Fibroblast of lung (primary cell): ENCODE measurements at regions not wholly inside any gene's neighbourhood (a gene's known extent, or its start where the extent isn't known, plus 50 kb on each side); places are given as distances from the start of the nearest gene placed in this dataset.

Experiments used
- DNase-seq, 2 donors: peaks; one replicate each; pipeline versions ENCODE4 v3.0.0 to v3.0.0-alpha.2; 2010; ENCODE audit warnings: low read depth in 2 of 2
- H2AFZ ChIP-seq: 2 replicates; pipeline ENCODE4 v1.5.1; 2012; ENCODE audit warnings: low read length, control low read depth, inconsistent platforms
- H3K27ac ChIP-seq: 2 replicates; pipeline ENCODE4 v1.5.1; 2011; ENCODE audit warnings: low read length, control low read depth; ENCODE audit not compliant: insufficient read depth
- H3K27me3 ChIP-seq: 2 replicates; pipeline ENCODE4 v1.5.1; 2011; ENCODE audit warnings: mild to moderate bottlenecking, low read length; ENCODE audit not compliant: control insufficient read depth, insufficient read depth
- H3K36me3 ChIP-seq: 2 replicates; pipeline ENCODE4 v1.5.1; 2011; ENCODE audit warnings: low read length; ENCODE audit not compliant: control insufficient read depth, insufficient read depth
- H3K4me1 ChIP-seq: 2 replicates; pipeline ENCODE4 v1.5.1; 2011; ENCODE audit warnings: low read length; ENCODE audit not compliant: control insufficient read depth, insufficient read depth; ENCODE audit errors: extremely low read depth
- H3K4me2 ChIP-seq: 2 replicates; pipeline ENCODE4 v1.5.1; 2011; ENCODE audit warnings: low read length, control low read depth; ENCODE audit not compliant: insufficient read depth; ENCODE audit errors: extremely low read depth
- H3K4me3 ChIP-seq, 4 experiments: fragments of 200-600 bp in 1 of 4; sonication (generic) in 1 of 4; replicated peaks in 1 of 4; 2 replicates each; pipeline ENCODE4 v1.5.1; 2011 to 2016; ENCODE audit warnings: low read length in 4 of 4, low read depth in 3 of 4, mild to moderate bottlenecking in 3 of 4, control low read depth in 2 of 4, inconsistent platforms in 1 of 4, mixed read lengths in 1 of 4; ENCODE audit not compliant: insufficient read depth in 1 of 4; ENCODE audit errors: control extremely low read depth in 1 of 4
- H3K79me2 ChIP-seq: 2 replicates; pipeline ENCODE4 v1.5.1; 2012; ENCODE audit warnings: mild to moderate bottlenecking, low read length, inconsistent platforms; ENCODE audit not compliant: control insufficient read depth, insufficient read depth
- H3K9ac ChIP-seq: 2 replicates; pipeline ENCODE4 v1.5.1; 2011; ENCODE audit warnings: mild to moderate bottlenecking, low read length, control low read depth; ENCODE audit not compliant: insufficient read depth
- H3K9me3 ChIP-seq: 2 replicates; pipeline ENCODE4 v1.5.1; 2012; ENCODE audit warnings: low read depth, low read length; ENCODE audit not compliant: control insufficient read depth, insufficient read depth
- H4K20me1 ChIP-seq: 2 replicates; pipeline ENCODE4 v1.5.1; 2011; ENCODE audit warnings: low read length; ENCODE audit not compliant: control insufficient read depth, insufficient read depth; ENCODE audit errors: extremely low read depth
- CTCF ChIP-seq, 2 donors: IDR thresholded peaks in 1 of 2; conservative IDR thresholded peaks in 1 of 2; 1 replicate in 1 of 2; 2 replicates in 1 of 2; pipeline ENCODE4 v1.5.1; 2011 to 2012; ENCODE audit warnings: low read length in 2 of 2, control low read depth in 1 of 2, inconsistent platforms in 1 of 2, low read depth in 1 of 2, mild to moderate bottlenecking in 1 of 2
- EZH2 ChIP-seq: IDR thresholded peaks from 2 replicates; pipeline ENCODE4 v1.5.1; 2012; ENCODE audit warnings: low read length, control low read depth, mild to moderate bottlenecking; ENCODE audit errors: missing control alignments

GRCh38 chr1:73886716-73887115 is 311.3 kb downstream of the LRRIQ3 start:
- Histone ChIP-seq H3K4me1 (no peaks in the 10 kb centered on the region), H3K4me2 (no peak overlapping the region), H3K36me3 (no peaks in the 10 kb centered on the region), H3K79me2 (no peaks in the 10 kb centered on the region), H3K9ac (no peak overlapping the region), H4K20me1 (no peaks in the 10 kb centered on the region), H2AFZ (no peak overlapping the region), H3K27ac (no peak overlapping the region), H3K4me3 (no peak overlapping the region), H3K9me3 (no peaks in the 10 kb centered on the region), H3K27me3 (no peaks in the 10 kb centered on the region)
- no peak for TF ChIP-seq CTCF (conservative IDR thresholded peaks at IDR 0.05 in 1 of 2, IDR thresholded peaks at IDR 0.05 in 1 of 2; ENCODE audit: low read depth in 1 of 2, low read length in 2 of 2)
- TF ChIP-seq EZH2: no peak
- no peak for DNase-seq

- Histone ChIP-seq H2AFZ (no peak overlapping the region), H3K4me2 (no peak overlapping the region), H3K4me3 (no peak overlapping the region), H3K27me3 (no peaks in the 10 kb centered on the region), H4K20me1 (no peaks in the 10 kb centered on the region), H3K9ac (no peak overlapping the region), H3K79me2 (no peaks in the 10 kb centered on the region), H3K4me1 (no peaks in the 10 kb centered on the region), H3K9me3 (no peaks in the 10 kb centered on the region), H3K27ac (no peak overlapping the region), H3K36me3 (no peaks in the 10 kb centered on the region)
- no peak for TF ChIP-seq EZH2
- no peak for TF ChIP-seq CTCF (conservative IDR thresholded peaks at IDR 0.05 in 1 of 2, IDR thresholded peaks at IDR 0.05 in 1 of 2; ENCODE audit: low read depth in 1 of 2, low read length in 2 of 2)
- DNase-seq: no peak
These were observed 323.2 kb downstream of the LRRIQ3 start for GRCh38 chr1:73874806-73875205.

GRCh38 chr1:73868810-73869336 is 329.1 kb downstream of the LRRIQ3 start:
- Histone ChIP-seq H3K4me1 (no peaks in the 10 kb centered on the region), H3K27ac (no peak overlapping the region), H3K79me2 (no peaks in the 10 kb centered on the region), H3K27me3 (no peaks in the 10 kb centered on the region), H3K9ac (no peak overlapping the region), H3K9me3 (no peaks in the 10 kb centered on the region), H3K36me3 (no peaks in the 10 kb centered on the region), H4K20me1 (no peaks in the 10 kb centered on the region), H3K4me2 (no peak overlapping the region), H2AFZ (no peak overlapping the region), H3K4me3 (no peak overlapping the region)
- DNase-seq: no peak
- TF ChIP-seq CTCF (conservative IDR thresholded peaks at IDR 0.05 in 1 of 2, IDR thresholded peaks at IDR 0.05 in 1 of 2; ENCODE audit: low read depth in 1 of 2, low read length in 2 of 2) (no peak), EZH2 (no peak)
